Progenitor cell of endocrine pancreas (in vitro differentiated cells): ENCODE measurements at regions not wholly inside any gene's neighbourhood (a gene's known extent, or its start where the extent isn't known, plus 50 kb on each side); places are given as distances from the start of the nearest gene placed in this dataset.
"Not testable (repeated sequence)": the region's sequence is repeated elsewhere in the genome, so short reads cannot be mapped to it uniquely, and the experiment has no call there.

Source experiments
- DNase-seq: peaks from one replicate; pipeline ENCODE4 v3.0.0; 2021; ENCODE audit warnings: low spot score; ENCODE audit not compliant: unreplicated experiment
- H3K27ac Mint-ChIP-seq: 2 replicates; pipeline ENCODE4 v1.8.0; 2021; ENCODE audit warnings: mild to moderate bottlenecking, moderate library complexity, mixed read lengths
- H3K27me3 Mint-ChIP-seq: 2 replicates; pipeline ENCODE4 v1.8.0; 2021; ENCODE audit warnings: mixed read lengths
- H3K36me3 Mint-ChIP-seq: 2 replicates; pipeline ENCODE4 v1.8.0; 2022; ENCODE audit warnings: mixed read lengths; ENCODE audit not compliant: insufficient read depth
- H3K4me1 Mint-ChIP-seq: 2 replicates; pipeline ENCODE4 v1.8.0; 2021; ENCODE audit warnings: low read depth, mixed read lengths
- H3K4me3 Mint-ChIP-seq: 2 replicates; pipeline ENCODE4 v1.8.0; 2021; ENCODE audit warnings: low read depth, mild to moderate bottlenecking, moderate library complexity, mixed read lengths
- H3K9me3 Mint-ChIP-seq: 2 replicates; pipeline ENCODE4 v1.8.0; 2021; ENCODE audit warnings: low read depth, mixed read lengths
- CTCF ChIP-seq: fragments of 200-600 bp; sonication (generic); IDR thresholded peaks from one replicate; pipeline ENCODE4 v1.5.0; 2021; ENCODE audit warnings: antibody characterized with exemption, mild to moderate bottlenecking; ENCODE audit not compliant: unreplicated experiment

GRCh38 chr20:1845163-1845523, 50.1 kb upstream of the SIRPA start:
- peaks cover 11% of the 10 kb centered on the region for H3K27me3 Mint-ChIP-seq
- no peak overlapping the region for H3K4me3 Mint-ChIP-seq
- peaks cover 3% of the 10 kb centered on the region for H3K9me3 Mint-ChIP-seq
- DNase-seq, result no peak
- no peak overlapping the region for H3K27ac Mint-ChIP-seq
- TF ChIP-seq CTCF, result no peak
- H3K4me1 Mint-ChIP-seq, result no peaks in the 10 kb centered on the region
- H3K36me3 Mint-ChIP-seq, result no peaks in the 10 kb centered on the region

GRCh38 chr20:1844325-1845162, 50.7 kb upstream of the SIRPA start:
- no peak for DNase-seq
- Mint-ChIP-seq H3K4me1 (peaks cover 2% of the 10 kb centered on the region), H3K27ac (peak overlapping the region; percentile 26), H3K36me3 (no peaks in the 10 kb centered on the region), H3K27me3 (peaks cover 15% of the 10 kb centered on the region), H3K4me3 (no peak overlapping the region), H3K9me3 (peaks cover 3% of the 10 kb centered on the region)
- no peak for TF ChIP-seq CTCF

- Mint-ChIP-seq H3K9me3 (peaks cover 3% of the 10 kb centered on the region), H3K4me1 (peaks cover 2% of the 10 kb centered on the region), H3K27me3 (peaks cover 15% of the 10 kb centered on the region), H3K4me3 (no peak overlapping the region), H3K36me3 (no peaks in the 10 kb centered on the region), H3K27ac (no peak overlapping the region)
- no peak for TF ChIP-seq CTCF
- DNase-seq, result no peak
Measured at GRCh38 chr20:1842281-1842680, 52.9 kb upstream of the SIRPA start.

- TF ChIP-seq CTCF, result no peak
- Mint-ChIP-seq H3K27me3 (peaks cover 18% of the 10 kb centered on the region), H3K9me3 (peaks cover under 1% of the 10 kb centered on the region), H3K36me3 (no peaks in the 10 kb centered on the region), H3K4me3 (no peak overlapping the region), H3K4me1 (peaks cover 2% of the 10 kb centered on the region), H3K27ac (no peak overlapping the region)
- no peak for DNase-seq
Measured at GRCh38 chr20:1841554-1842140, 53.6 kb upstream of the SIRPA start.

GRCh38 chr20:1840817-1841553, 54.2 kb upstream of the SIRPA start:
- Mint-ChIP-seq H3K4me1 (peaks cover 2% of the 10 kb centered on the region), H3K4me3 (no peak overlapping the region), H3K27me3 (peaks cover 20% of the 10 kb centered on the region), H3K27ac (no peak overlapping the region), H3K36me3 (no peaks in the 10 kb centered on the region), H3K9me3 (no peaks in the 10 kb centered on the region)
- no peak for TF ChIP-seq CTCF
- DNase-seq, result no peak

GRCh38 chr20:1839376-1840317, 55.6 kb upstream of the SIRPA start:
- H3K27me3 Mint-ChIP-seq, result peaks cover 24% of the 10 kb centered on the region
- DNase-seq, H3K9me3 Mint-ChIP-seq, H3K27ac Mint-ChIP-seq, H3K36me3 Mint-ChIP-seq, H3K4me3 Mint-ChIP-seq, H3K4me1 Mint-ChIP-seq: not testable (repeated sequence)
